ENCODE measurements at regions not wholly inside any gene's neighbourhood (a gene's known extent, or its start where the extent isn't known, plus 50 kb on each side); places are given as distances from the start of the nearest gene placed in this dataset.

- TF ChIP-seq CTCF (IDR thresholded peaks at IDR 0.05): no peak
- no peak for TF ChIP-seq EP300 (IDR thresholded peaks at IDR 0.05)
Measured at GRCh38 chr20:39893003-39893685, 795.9 kb downstream of the MAFB start.
